ENCODE measurements at regions not wholly inside any gene's neighbourhood (a gene's known extent, or its start where the extent isn't known, plus 50 kb on each side); places are given as distances from the start of the nearest gene placed in this dataset.

DNA sequence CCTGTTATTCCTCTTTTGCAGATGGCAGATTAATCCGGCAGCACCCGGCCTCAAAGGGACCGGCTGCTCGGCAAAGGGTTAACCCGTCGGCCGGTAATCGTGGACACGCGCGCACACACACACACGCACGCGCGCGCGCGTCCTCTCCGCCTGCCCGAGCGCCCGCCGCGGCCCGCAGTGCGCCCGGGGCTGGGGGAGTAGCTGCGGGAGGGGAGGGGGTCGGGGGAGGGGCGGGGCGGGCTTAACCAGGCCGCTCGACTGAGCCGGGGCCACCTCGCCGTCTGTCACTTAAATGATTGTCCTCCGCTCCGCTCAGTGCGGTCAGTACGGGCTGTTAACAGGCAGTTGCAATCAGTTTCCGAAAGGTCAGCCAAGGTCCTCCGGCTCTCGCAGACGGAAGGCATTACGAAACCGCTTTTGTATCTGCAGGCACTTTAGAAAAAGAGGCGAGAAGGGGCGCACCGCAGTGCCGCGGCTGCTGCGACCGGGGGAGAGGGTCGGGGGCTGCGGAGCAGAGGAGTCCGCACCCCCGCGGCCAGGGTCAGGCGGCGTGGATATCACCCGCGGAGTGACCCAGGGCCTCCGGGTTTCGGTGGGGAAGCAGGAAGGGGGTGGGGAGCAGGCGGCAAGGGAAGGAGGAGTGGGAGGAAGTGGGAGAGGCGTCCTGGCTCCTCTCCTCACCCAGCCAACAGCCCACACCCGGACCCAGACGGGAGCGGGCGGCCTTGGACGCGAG lies 57.3 kb upstream of the BCOR start (continued):
- TF ChIP-seq NR2F2 (IDR thresholded peaks at IDR 0.05; ENCODE audit: borderline replicate concordance, low read depth) = peak; percentile 57; the same call in 1 of the 2 replicates
- TF ChIP-seq PRDM10 (CRISPR knock-in tag; IDR thresholded peaks at IDR 0.05; ENCODE audit: low read depth) = no peak
- TF ChIP-seq CEBPB (IDR thresholded peaks at IDR 0.05; ENCODE audit: borderline replicate concordance, low read depth, low read length) = peak; percentile 73; the same call in 1 of the 2 replicates
- TF ChIP-seq NR1H2 (CRISPR knock-in tag; IDR thresholded peaks at IDR 0.05; ENCODE audit: borderline replicate concordance, low read depth) = no peak
- no peak for TF ChIP-seq ATF3 (CRISPR knock-in tag; IDR thresholded peaks at IDR 0.05)
- TF ChIP-seq, protein P1, sequence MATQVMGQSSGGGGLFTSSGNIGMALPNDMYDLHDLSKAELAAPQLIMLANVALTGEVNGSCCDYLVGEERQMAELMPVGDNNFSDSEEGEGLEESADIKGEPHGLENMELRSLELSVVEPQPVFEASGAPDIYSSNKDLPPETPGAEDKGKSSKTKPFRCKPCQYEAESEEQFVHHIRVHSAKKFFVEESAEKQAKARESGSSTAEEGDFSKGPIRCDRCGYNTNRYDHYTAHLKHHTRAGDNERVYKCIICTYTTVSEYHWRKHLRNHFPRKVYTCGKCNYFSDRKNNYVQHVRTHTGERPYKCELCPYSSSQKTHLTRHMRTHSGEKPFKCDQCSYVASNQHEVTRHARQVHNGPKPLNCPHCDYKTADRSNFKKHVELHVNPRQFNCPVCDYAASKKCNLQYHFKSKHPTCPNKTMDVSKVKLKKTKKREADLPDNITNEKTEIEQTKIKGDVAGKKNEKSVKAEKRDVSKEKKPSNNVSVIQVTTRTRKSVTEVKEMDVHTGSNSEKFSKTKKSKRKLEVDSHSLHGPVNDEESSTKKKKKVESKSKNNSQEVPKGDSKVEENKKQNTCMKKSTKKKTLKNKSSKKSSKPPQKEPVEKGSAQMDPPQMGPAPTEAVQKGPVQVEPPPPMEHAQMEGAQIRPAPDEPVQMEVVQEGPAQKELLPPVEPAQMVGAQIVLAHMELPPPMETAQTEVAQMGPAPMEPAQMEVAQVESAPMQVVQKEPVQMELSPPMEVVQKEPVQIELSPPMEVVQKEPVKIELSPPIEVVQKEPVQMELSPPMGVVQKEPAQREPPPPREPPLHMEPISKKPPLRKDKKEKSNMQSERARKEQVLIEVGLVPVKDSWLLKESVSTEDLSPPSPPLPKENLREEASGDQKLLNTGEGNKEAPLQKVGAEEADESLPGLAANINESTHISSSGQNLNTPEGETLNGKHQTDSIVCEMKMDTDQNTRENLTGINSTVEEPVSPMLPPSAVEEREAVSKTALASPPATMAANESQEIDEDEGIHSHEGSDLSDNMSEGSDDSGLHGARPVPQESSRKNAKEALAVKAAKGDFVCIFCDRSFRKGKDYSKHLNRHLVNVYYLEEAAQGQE (IDR thresholded peaks at IDR 0.05; ENCODE audit: borderline replicate concordance in 1 of 2, low read depth in 1 of 2, low read length in 2 of 2) = peak in 1 of 2 experiments; percentile 35; a peak in 1 of 4 replicates
- no peak for TF ChIP-seq HIVEP1 (CRISPR knock-in tag; IDR thresholded peaks at IDR 0.05)
- TF ChIP-seq ZNF652 (CRISPR knock-in tag; IDR thresholded peaks at IDR 0.05; ENCODE audit: borderline replicate concordance, low read depth) = peak; percentile 60
- TF ChIP-seq, protein P2, sequence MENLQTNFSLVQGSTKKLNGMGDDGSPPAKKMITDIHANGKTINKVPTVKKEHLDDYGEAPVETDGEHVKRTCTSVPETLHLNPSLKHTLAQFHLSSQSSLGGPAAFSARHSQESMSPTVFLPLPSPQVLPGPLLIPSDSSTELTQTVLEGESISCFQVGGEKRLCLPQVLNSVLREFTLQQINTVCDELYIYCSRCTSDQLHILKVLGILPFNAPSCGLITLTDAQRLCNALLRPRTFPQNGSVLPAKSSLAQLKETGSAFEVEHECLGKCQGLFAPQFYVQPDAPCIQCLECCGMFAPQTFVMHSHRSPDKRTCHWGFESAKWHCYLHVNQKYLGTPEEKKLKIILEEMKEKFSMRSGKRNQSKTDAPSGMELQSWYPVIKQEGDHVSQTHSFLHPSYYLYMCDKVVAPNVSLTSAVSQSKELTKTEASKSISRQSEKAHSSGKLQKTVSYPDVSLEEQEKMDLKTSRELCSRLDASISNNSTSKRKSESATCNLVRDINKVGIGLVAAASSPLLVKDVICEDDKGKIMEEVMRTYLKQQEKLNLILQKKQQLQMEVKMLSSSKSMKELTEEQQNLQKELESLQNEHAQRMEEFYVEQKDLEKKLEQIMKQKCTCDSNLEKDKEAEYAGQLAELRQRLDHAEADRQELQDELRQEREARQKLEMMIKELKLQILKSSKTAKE (CRISPR knock-in tag; IDR thresholded peaks at IDR 0.05; ENCODE audit: borderline replicate concordance) = peak; percentile 63; the same call in 1 of the 2 replicates
- peak in 1 of 2 experiments; percentile 74; a peak in 2 of 4 replicates for TF ChIP-seq POLR2A (IDR thresholded peaks at IDR 0.05; ENCODE audit: insufficient read depth in 1 of 2, low read depth in 2 of 2, low read length in 2 of 2)
- peak; percentile 49; the same call in 1 of the 2 replicates for TF ChIP-seq MED1 (CRISPR knock-in tag; IDR thresholded peaks at IDR 0.05)
- peak; percentile 39; the same call in 1 of the 2 replicates for TF ChIP-seq HOXA3 (CRISPR knock-in tag; IDR thresholded peaks at IDR 0.05)
- TF ChIP-seq TERF1 (CRISPR knock-in tag; IDR thresholded peaks at IDR 0.05) = no peak
- peak; percentile 77 for TF ChIP-seq HNRNPLL (IDR thresholded peaks at IDR 0.05; ENCODE audit: low read depth, low read length, poor library complexity, severe bottlenecking)
- peak; percentile 25; the same call in 1 of the 2 replicates for TF ChIP-seq ZNF709 (CRISPR knock-in tag; IDR thresholded peaks at IDR 0.05)
- TF ChIP-seq POLR2AphosphoS5 (IDR thresholded peaks at IDR 0.05; ENCODE audit: low read depth, low read length) = peak; percentile 61
- TF ChIP-seq TGIF2 (CRISPR knock-in tag; IDR thresholded peaks at IDR 0.05) = 0 out of 2 replicates have a peak, but pooled peaks have one; percentile 63
- 0 out of 4 replicates have a peak, but pooled peaks of 1 of the 2 experiments have one; percentile 26 for TF ChIP-seq KLF16 (CRISPR knock-in tag; IDR thresholded peaks at IDR 0.05)

All from HepG2 (cell line).